ENCODE measurements at regions not wholly inside any gene's neighbourhood (a gene's known extent, or its start where the extent isn't known, plus 50 kb on each side); places are given as distances from the start of the nearest gene placed in this dataset.
"Not testable (repeated sequence)": the region's sequence is repeated elsewhere in the genome, so short reads cannot be mapped to it uniquely, and the experiment has no call there.

GRCh38 chr3:75906555-75907112, 121.3 kb upstream of the ZNF717 start:
- DNase-seq (ENCODE audit: insufficient read length, low spot score) (no peak), FAIRE-seq (no peak)
- TF ChIP-seq, protein P1, sequence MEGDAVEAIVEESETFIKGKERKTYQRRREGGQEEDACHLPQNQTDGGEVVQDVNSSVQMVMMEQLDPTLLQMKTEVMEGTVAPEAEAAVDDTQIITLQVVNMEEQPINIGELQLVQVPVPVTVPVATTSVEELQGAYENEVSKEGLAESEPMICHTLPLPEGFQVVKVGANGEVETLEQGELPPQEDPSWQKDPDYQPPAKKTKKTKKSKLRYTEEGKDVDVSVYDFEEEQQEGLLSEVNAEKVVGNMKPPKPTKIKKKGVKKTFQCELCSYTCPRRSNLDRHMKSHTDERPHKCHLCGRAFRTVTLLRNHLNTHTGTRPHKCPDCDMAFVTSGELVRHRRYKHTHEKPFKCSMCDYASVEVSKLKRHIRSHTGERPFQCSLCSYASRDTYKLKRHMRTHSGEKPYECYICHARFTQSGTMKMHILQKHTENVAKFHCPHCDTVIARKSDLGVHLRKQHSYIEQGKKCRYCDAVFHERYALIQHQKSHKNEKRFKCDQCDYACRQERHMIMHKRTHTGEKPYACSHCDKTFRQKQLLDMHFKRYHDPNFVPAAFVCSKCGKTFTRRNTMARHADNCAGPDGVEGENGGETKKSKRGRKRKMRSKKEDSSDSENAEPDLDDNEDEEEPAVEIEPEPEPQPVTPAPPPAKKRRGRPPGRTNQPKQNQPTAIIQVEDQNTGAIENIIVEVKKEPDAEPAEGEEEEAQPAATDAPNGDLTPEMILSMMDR (IDR thresholded peaks at IDR 0.05; ENCODE audit: insufficient read depth, missing control alignments) = peak; percentile 21

DNA sequence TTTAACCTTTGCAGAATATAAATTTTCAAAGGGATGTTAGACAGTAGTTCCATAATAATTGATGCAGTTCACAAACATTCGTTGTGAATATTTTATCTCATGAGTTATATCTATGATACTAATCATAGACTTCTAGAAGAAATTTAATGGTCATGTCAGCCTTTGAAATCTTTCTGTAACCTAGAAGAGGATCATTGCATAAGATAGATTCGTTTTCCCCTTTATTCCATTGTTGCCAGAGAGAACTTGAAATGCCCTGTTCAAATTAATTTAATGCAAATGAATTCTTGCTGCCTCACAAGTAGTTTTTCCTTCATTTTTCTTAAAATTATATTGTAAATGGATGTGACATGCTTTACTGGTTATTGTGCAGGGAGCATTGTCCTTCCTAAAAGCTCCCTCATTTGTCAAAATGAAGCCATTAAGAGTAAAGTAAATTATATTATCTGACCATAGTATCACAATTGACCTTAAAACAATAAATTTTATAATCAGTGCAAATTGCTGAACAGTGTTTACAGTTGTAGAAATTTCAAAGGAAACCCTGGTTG, 128.5 kb upstream of the ZNF717 start:
- peak; percentile 32 for FAIRE-seq
- no peak for DNase-seq (ENCODE audit: insufficient read length, low spot score)
- TF ChIP-seq, protein P1 (IDR thresholded peaks at IDR 0.05; ENCODE audit: insufficient read depth, missing control alignments) = no peak

DNA sequence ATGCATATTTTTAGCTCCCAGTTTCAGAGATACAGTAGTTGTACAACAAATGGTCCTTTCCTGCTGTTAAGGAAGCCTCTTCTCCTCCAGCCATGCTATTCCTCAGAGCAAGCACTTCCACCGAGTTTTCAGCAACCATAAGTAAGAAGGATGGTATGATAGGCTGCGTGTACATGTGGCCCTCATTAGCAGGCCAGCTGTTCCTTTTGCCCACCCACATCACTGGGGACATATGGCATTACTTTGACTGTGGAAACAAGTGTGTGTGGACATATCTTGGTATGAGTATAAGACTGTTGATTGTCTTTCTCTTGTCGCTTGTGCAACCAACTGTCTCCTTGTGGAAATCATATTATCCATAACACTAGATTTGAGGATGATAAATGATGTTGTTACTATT, 129.4 kb upstream of the ZNF717 start:
- DNase-seq (ENCODE audit: insufficient read length, low spot score) = not testable (repeated sequence)
- peak; percentile 77 for FAIRE-seq

DNA sequence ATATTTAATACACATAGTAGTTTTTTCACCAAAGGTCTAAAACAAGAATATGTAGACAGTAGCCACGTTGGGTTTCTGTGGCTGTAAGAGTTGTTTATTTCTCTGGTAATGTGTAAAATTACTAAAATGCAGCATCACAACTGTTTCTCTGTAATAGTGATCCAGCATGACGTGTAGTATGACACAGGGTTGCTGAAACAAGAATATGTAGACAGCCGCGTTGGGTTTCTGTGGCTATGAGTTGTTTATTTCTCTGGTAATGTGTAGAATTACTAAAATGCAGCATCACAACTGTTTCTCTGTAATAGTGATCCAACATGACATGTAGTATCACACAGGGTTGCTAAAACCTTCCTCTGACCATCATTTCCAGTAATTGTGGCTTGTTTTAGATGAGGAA, 153.6 kb upstream of the ZNF717 start:
- TF ChIP-seq, protein P1 (IDR thresholded peaks at IDR 0.05; ENCODE audit: insufficient read depth, missing control alignments) = no peak
- no peak for FAIRE-seq
- no peak for DNase-seq (ENCODE audit: insufficient read length, low spot score)

- no peak for FAIRE-seq
- DNase-seq (ENCODE audit: insufficient read length, low spot score) = no peak
- TF ChIP-seq, protein P1 (IDR thresholded peaks at IDR 0.05; ENCODE audit: insufficient read depth, missing control alignments) = no peak
Measured at GRCh38 chr3:75951941-75952340, 166.6 kb upstream of the ZNF717 start.

GRCh38 chr3:75960031-75960430, 174.7 kb upstream of the ZNF717 start:
- FAIRE-seq; DNase-seq (ENCODE audit: insufficient read length, low spot score): not testable (repeated sequence)

DNA sequence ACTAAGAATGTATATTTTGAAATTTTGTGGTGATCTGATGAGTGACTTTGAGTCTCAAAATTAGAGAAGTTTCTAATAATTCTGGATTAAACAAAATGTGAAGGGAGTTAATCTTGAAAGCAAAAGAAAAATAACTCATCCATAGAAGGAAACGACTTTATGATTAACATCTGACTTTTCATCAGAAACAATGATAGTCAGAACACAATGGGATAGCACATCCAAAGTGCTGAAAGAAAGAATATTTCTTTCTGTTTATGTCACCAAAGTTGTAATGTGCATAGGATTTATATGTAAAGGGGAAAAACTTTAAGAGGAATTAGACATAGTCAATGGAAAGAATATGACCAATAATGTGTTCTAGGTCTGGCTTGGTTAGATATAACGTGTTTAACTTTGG, 176.7 kb upstream of the ZNF717 start:
- not testable (repeated sequence) for DNase-seq (ENCODE audit: insufficient read length, low spot score)
- FAIRE-seq = peak; percentile 73

DNA sequence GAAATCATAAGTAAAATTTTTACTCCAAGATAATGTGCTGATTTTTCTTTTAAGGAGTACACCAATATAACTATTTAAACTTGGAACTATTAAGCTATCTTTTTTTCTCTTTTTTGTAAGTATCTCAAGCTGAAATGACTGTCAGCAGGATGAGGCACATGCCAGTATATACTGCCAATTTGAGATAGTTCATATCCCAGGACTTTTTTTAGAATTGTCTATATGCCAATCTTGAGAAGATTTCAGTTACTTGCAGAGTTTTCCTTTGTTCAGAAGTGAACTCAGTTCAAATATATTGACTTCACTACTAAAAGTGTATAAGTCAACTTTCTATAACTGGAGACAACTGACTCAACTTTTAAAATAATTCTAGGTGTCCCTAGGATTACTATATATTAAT, 181.7 kb upstream of the ZNF717 start:
- TF ChIP-seq, protein P1 (IDR thresholded peaks at IDR 0.05; ENCODE audit: insufficient read depth, missing control alignments) = no peak
- DNase-seq (ENCODE audit: insufficient read length, low spot score) (no peak), FAIRE-seq (no peak)

- TF ChIP-seq, protein P1 (IDR thresholded peaks at IDR 0.05; ENCODE audit: insufficient read depth, missing control alignments) = no peak
- FAIRE-seq = no peak
- no peak for DNase-seq (ENCODE audit: insufficient read length, low spot score)
Measured at GRCh38 chr3:75978686-75979085, 193.3 kb upstream of the ZNF717 start.

Data from D721Med (cell line).